H1 (cell line): ENCODE measurements at regions not wholly inside any gene's neighbourhood (a gene's known extent, or its start where the extent isn't known, plus 50 kb on each side); places are given as distances from the start of the nearest gene placed in this dataset.

Experiments used
- CTCF ChIA-PET: fragments of 300-600 bp; sonication (Branson Sonifier 250); formaldehyde crosslinking; loops from one replicate; lab custom pipeline; 2021; ENCODE audit not compliant: partially characterized antibody; lab: Charles Lee
- POLR2A ChIA-PET: fragments of 300-600 bp; sonication (Branson Sonifier 250); formaldehyde crosslinking; loops from one replicate; lab custom pipeline; 2021; ENCODE audit warnings: inconsistent platforms; ENCODE audit not compliant: partially characterized antibody; lab: Charles Lee
- DNase-seq, 2 experiments: peaks; one replicate each; pipeline versions ENCODE4 v3.0.0 to v3.0.0-alpha.2; 2010 to 2022; ENCODE audit warnings: low spot score in 2 of 2, low read depth in 1 of 2, mixed read lengths in 1 of 2
- FAIRE-seq: peaks from 2 replicates; lab custom pipeline; 2011; peaks lifted over from hg19 to GRCh38; lab: Jason Lieb, UNC
- H2AFZ ChIP-seq: 2 replicates; pipeline ENCODE4 v1.8.1; 2012; ENCODE audit warnings: low read length, inconsistent platforms
- H2AK5ac ChIP-seq: 2 replicates; pipeline ENCODE4 v1.6.1; 2013; ENCODE audit warnings: low read depth, low read length
- H2BK120ac ChIP-seq: replicated peaks from 2 replicates; pipeline ENCODE3; 2013; ENCODE audit warnings: low read depth, low read length, inconsistent platforms
- H2BK12ac ChIP-seq: 2 replicates; pipeline ENCODE4 v1.6.1; 2013; ENCODE audit warnings: low read depth, low read length
- H2BK15ac ChIP-seq: 2 replicates; pipeline ENCODE4 v1.6.1; 2013; ENCODE audit warnings: low read length
- H2BK20ac ChIP-seq: 2 replicates; pipeline ENCODE4 v1.6.1; 2013; ENCODE audit warnings: low read length
- H2BK5ac ChIP-seq: 2 replicates; pipeline ENCODE4 v1.6.1; 2013; ENCODE audit warnings: low read depth, low read length
- H3K14ac ChIP-seq: 2 replicates; pipeline ENCODE4 v1.6.1; 2013; ENCODE audit warnings: inconsistent platforms; ENCODE audit not compliant: insufficient read length
- H3K18ac ChIP-seq: 2 replicates; pipeline ENCODE4 v1.6.1; 2013; ENCODE audit warnings: low read length; ENCODE audit errors: extremely low read depth
- H3K23ac ChIP-seq: 2 replicates; pipeline ENCODE4 v1.6.1; 2013; ENCODE audit warnings: inconsistent platforms; ENCODE audit not compliant: insufficient read length
- H3K23me2 ChIP-seq: 2 replicates; pipeline ENCODE4 v1.6.1; 2013; ENCODE audit warnings: low read depth, low read length
- H3K27ac ChIP-seq: 2 replicates; pipeline ENCODE4 v1.6.1; 2011; ENCODE audit warnings: low read depth, low read length, inconsistent platforms
- H3K27me3 ChIP-seq, 4 experiments: replicated peaks in 1 of 4; 1 replicate in 1 of 4; 2 replicates in 3 of 4; pipeline versions ENCODE4 v1.6.1 to v1.8.1; 2011 to 2013; ENCODE audit warnings: low read length in 3 of 4, mild to moderate bottlenecking in 3 of 4, inconsistent platforms in 2 of 4, mixed read lengths in 2 of 4, moderate library complexity in 1 of 4; ENCODE audit not compliant: control insufficient read depth in 3 of 4, insufficient read depth in 3 of 4; ENCODE audit errors: extremely low read depth in 1 of 4
- H3K36me3 ChIP-seq, 4 experiments: 2 replicates each; pipeline versions ENCODE4 v1.6.1 to v1.8.1; 2011 to 2013; ENCODE audit warnings: mild to moderate bottlenecking in 4 of 4, low read length in 3 of 4, moderate library complexity in 2 of 4, control low read depth in 1 of 4, inconsistent platforms in 1 of 4; ENCODE audit not compliant: insufficient read depth in 4 of 4, control insufficient read depth in 2 of 4
- H3K4ac ChIP-seq: replicated peaks from 2 replicates; pipeline ENCODE3; 2013; ENCODE audit warnings: low read length, low read depth, mixed read lengths, inconsistent platforms; ENCODE audit not compliant: insufficient read length
- H3K4me1 ChIP-seq, 4 experiments: replicated peaks in 1 of 4; 1 replicate in 1 of 4; 2 replicates in 3 of 4; pipeline versions ENCODE4 v1.6.1 to v1.8.1; 2011 to 2013; ENCODE audit warnings: low read length in 3 of 4, inconsistent platforms in 2 of 4, mixed read lengths in 1 of 4; ENCODE audit not compliant: insufficient read depth in 4 of 4, control insufficient read depth in 3 of 4
- H3K4me2 ChIP-seq, 2 experiments: 2 replicates each; pipeline versions ENCODE4 v1.6.1 to v1.8.1; 2011 to 2013; ENCODE audit warnings: low read depth in 2 of 2, low read length in 2 of 2, control low read depth in 1 of 2, inconsistent platforms in 1 of 2, mild to moderate bottlenecking in 1 of 2; ENCODE audit not compliant: insufficient read depth in 1 of 2
- H3K4me3 ChIP-seq, 4 experiments: fragments of 200-600, 300-600 bp in 1 of 4; sonication (generic), shearing (Covaris generic), sonication (Bioruptor Twin) in 1 of 4; 2 replicates each; pipeline versions ENCODE4 v1.5.1 to v1.8.1; 2011 to 2016; ENCODE audit warnings: low read length in 4 of 4, low read depth in 3 of 4, control low read depth in 2 of 4, inconsistent platforms in 2 of 4, mild to moderate bottlenecking in 2 of 4, mixed read lengths in 1 of 4, moderate library complexity in 1 of 4; ENCODE audit not compliant: insufficient read depth in 2 of 4; ENCODE audit errors: extremely low read depth in 1 of 4
- H3K56ac ChIP-seq: replicated peaks from 2 replicates; pipeline ENCODE3; 2013; ENCODE audit warnings: low read depth, mild to moderate bottlenecking, mixed read lengths, low read length, inconsistent platforms; ENCODE audit not compliant: insufficient read length
- H3K79me1 ChIP-seq: 2 replicates; pipeline ENCODE4 v1.6.1; 2013; ENCODE audit warnings: low read depth, low read length, control low read depth
- H3K79me2 ChIP-seq, 2 experiments: 2 replicates each; pipeline versions ENCODE4 v1.6.1 to v1.8.1; 2012 to 2013; ENCODE audit warnings: low read length in 2 of 2, mild to moderate bottlenecking in 2 of 2, inconsistent platforms in 1 of 2; ENCODE audit not compliant: insufficient read depth in 2 of 2, control insufficient read depth in 1 of 2
- H3K9ac ChIP-seq, 4 experiments: replicated peaks in 1 of 4; 1 replicate in 1 of 4; 2 replicates in 3 of 4; pipeline versions ENCODE4 v1.6.1 to v1.8.1; 2011 to 2013; ENCODE audit warnings: low read depth in 3 of 4, low read length in 3 of 4, control low read depth in 2 of 4, mild to moderate bottlenecking in 2 of 4, moderate library complexity in 2 of 4, inconsistent platforms in 1 of 4; ENCODE audit errors: extremely low read depth in 1 of 4
- H3K9me3 ChIP-seq, 2 experiments: 2 replicates each; pipeline versions ENCODE4 v1.6.1 to v1.8.1; 2012 to 2013; ENCODE audit warnings: mild to moderate bottlenecking in 2 of 2, moderate library complexity in 2 of 2, control low read depth in 1 of 2, inconsistent platforms in 1 of 2, low read depth in 1 of 2, low read length in 1 of 2, mixed read lengths in 1 of 2; ENCODE audit not compliant: insufficient read depth in 2 of 2
- H4K20me1 ChIP-seq, 2 experiments: replicated peaks in 1 of 2; 2 replicates each; pipeline versions ENCODE3 to v1.8.1; 2011 to 2013; ENCODE audit warnings: inconsistent platforms in 2 of 2, low read length in 2 of 2, mild to moderate bottlenecking in 1 of 2; ENCODE audit not compliant: insufficient read depth in 2 of 2, control insufficient read depth in 1 of 2
- H4K5ac ChIP-seq: 2 replicates; pipeline ENCODE4 v1.6.1; 2013; ENCODE audit warnings: low read length, low read depth, mixed read lengths, inconsistent platforms; ENCODE audit not compliant: insufficient read length
- H4K8ac ChIP-seq: 2 replicates; pipeline ENCODE4 v1.8.0; 2013; ENCODE audit warnings: mild to moderate bottlenecking, moderate library complexity, low read length, inconsistent platforms; ENCODE audit not compliant: insufficient read depth; ENCODE audit errors: extremely low read depth
- H4K91ac ChIP-seq: replicated peaks from 2 replicates; pipeline ENCODE3; 2013; ENCODE audit warnings: low read length, mixed read lengths, inconsistent platforms; ENCODE audit not compliant: insufficient read length
- ATF3 ChIP-seq: IDR thresholded peaks from 2 replicates; pipeline ENCODE4 v1.6.1; 2011; ENCODE audit warnings: low read depth, mild to moderate bottlenecking, low read length; ENCODE audit not compliant: insufficient read depth
- HDAC6 ChIP-seq: IDR thresholded peaks from one replicate; pipeline ENCODE4 v1.7.1; 2012; ENCODE audit warnings: low read depth, mild to moderate bottlenecking, inconsistent platforms, low read length, moderate library complexity
- KDM1A ChIP-seq: fragments of 200-600, 300-600 bp; sonication (generic); IDR thresholded peaks from 2 replicates; pipeline ENCODE4 v1.7.1; 2016; ENCODE audit warnings: mild to moderate bottlenecking, low read length, borderline replicate concordance
- RBBP5 ChIP-seq: IDR thresholded peaks from 2 replicates; pipeline ENCODE4 v1.7.1; 2012; ENCODE audit warnings: low read depth, mild to moderate bottlenecking, inconsistent platforms, low read length, moderate library complexity, borderline replicate concordance
- RFX5 ChIP-seq: IDR thresholded peaks from 2 replicates; pipeline ENCODE4 v1.6.1; 2011; ENCODE audit warnings: low read depth, low read length, improper control_type of control experiment, borderline replicate concordance
- WGBS, 2 experiments: shearing (Covaris generic) in 1 of 2; methylation state at CpG; one replicate each; pipeline versions ENCODE4 v1.1.6 to v1.1.7; 2013 to 2015; ENCODE audit warnings: low lambda C conversion rate in 2 of 2, mixed read lengths in 2 of 2, inconsistent platforms in 1 of 2, low coverage in 1 of 2, missing lambda C conversion rate in 1 of 2; ENCODE audit not compliant: insufficient replicate concordance in 2 of 2, insufficient coverage in 1 of 2, insufficient read length in 1 of 2; ENCODE audit errors: extremely low coverage in 1 of 2, missing lambda C conversion rate in 1 of 2; 5-methylcytosine and 5-hydroxymethylcytosine counted together

- no peak overlapping the region for H3K14ac ChIP-seq
- H3K9me3 ChIP-seq: no peaks in the 10 kb centered on the region
- H3K79me1 ChIP-seq: no peaks in the 10 kb centered on the region
- no peak overlapping the region for H3K4me3 ChIP-seq
- no peak overlapping the region for H3K56ac ChIP-seq
- H4K8ac ChIP-seq: no peak overlapping the region
- FAIRE-seq (no peak), DNase-seq (no peak)
- no peak overlapping the region for H3K4ac ChIP-seq
- H2BK120ac ChIP-seq: no peak overlapping the region
- H2BK12ac ChIP-seq: no peak overlapping the region
- no peak overlapping the region for H3K9ac ChIP-seq
- H3K23me2 ChIP-seq: no peaks in the 10 kb centered on the region
- TF ChIP-seq RBBP5 (no peak), RFX5 (no peak), HDAC6 (no peak), KDM1A (no peak), ATF3 (no peak)
- H3K18ac ChIP-seq: no peak overlapping the region
- ChIA-PET POLR2A (no interaction called here), CTCF (interaction anchor here (1.1 to 1.4 kb wide), 3 partner anchors 9 to 207 kb away, joined by 3 to 4 read pairs (median 3); no protein-coding TSS in a partner anchor)
- no peaks in the 10 kb centered on the region for H3K79me2 ChIP-seq
- no peak overlapping the region for H4K5ac ChIP-seq
- H3K27me3 ChIP-seq: peaks cover 15 to 31% (median 22%) of the 10 kb centered on the region in 4 experiments; a peak in 6 of 7 replicates
- no peaks in the 10 kb centered on the region for H3K4me1 ChIP-seq
- H4K20me1 ChIP-seq: no peaks in the 10 kb centered on the region
- no peak overlapping the region for H2AK5ac ChIP-seq
- no peak overlapping the region for H3K27ac ChIP-seq
- no peak overlapping the region for H2AFZ ChIP-seq
- WGBS, 2 experiments: 85% methylated on average over 2 of the region's 2 CpGs; no CpG with 5 or more reads in 1 of the 2 experiments
- H3K23ac ChIP-seq: no peak overlapping the region
- no peak overlapping the region for H2BK15ac ChIP-seq
- H4K91ac ChIP-seq: no peak overlapping the region
- H3K4me2 ChIP-seq: no peak overlapping the region
- no peaks in the 10 kb centered on the region for H3K36me3 ChIP-seq
- no peak overlapping the region for H2BK5ac ChIP-seq
- H2BK20ac ChIP-seq: no peak overlapping the region
Measured at GRCh38 chr7:80303315-80303714, 168.7 kb downstream of the GNAI1 start.
